ENCODE measurements at regions not wholly inside any gene's neighbourhood (a gene's known extent, or its start where the extent isn't known, plus 50 kb on each side); places are given as distances from the start of the nearest gene placed in this dataset.

DNA sequence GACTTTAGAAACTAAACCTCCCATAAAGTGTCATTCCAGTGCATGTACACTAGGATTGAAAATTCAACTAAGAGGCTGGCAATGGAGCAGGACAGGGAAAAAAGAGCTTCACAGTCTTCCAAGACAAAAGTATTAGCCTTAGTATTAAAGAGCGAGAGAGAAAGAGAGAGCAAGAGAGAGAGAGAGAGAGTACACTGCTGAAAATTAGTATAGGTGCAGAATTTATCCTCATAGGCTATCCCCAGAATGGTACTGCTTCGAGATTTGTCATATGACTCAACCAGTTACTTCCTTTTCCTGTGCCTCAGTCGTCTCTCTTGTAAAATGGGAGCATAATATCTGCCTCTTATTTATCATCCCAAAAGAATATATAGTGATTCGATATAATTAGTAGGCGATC is 543.2 kb upstream of the JARID2 start:
- peaks cover 34% of the 10 kb centered on the region for H3K4me1 ChIP-seq (ENCODE audit: insufficient read depth, low read length)
- H3K27me3 ChIP-seq (ENCODE audit: insufficient read depth, low read length): no peaks in the 10 kb centered on the region
- peak overlapping the region; percentile 100 for H3K27ac ChIP-seq (ENCODE audit: low read depth, low read length)
- TF ChIP-seq, protein P1, sequence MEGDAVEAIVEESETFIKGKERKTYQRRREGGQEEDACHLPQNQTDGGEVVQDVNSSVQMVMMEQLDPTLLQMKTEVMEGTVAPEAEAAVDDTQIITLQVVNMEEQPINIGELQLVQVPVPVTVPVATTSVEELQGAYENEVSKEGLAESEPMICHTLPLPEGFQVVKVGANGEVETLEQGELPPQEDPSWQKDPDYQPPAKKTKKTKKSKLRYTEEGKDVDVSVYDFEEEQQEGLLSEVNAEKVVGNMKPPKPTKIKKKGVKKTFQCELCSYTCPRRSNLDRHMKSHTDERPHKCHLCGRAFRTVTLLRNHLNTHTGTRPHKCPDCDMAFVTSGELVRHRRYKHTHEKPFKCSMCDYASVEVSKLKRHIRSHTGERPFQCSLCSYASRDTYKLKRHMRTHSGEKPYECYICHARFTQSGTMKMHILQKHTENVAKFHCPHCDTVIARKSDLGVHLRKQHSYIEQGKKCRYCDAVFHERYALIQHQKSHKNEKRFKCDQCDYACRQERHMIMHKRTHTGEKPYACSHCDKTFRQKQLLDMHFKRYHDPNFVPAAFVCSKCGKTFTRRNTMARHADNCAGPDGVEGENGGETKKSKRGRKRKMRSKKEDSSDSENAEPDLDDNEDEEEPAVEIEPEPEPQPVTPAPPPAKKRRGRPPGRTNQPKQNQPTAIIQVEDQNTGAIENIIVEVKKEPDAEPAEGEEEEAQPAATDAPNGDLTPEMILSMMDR (IDR thresholded peaks at IDR 0.05; ENCODE audit: extremely low read depth, low read depth, low read length): no peak
- no peak overlapping the region for H3K4me2 ChIP-seq (ENCODE audit: insufficient read depth, low read length)
- no peaks in the 10 kb centered on the region for H3K9me3 ChIP-seq (ENCODE audit: low read depth, low read length)
- H2AFZ ChIP-seq (ENCODE audit: low read length): no peak overlapping the region
- H4K20me1 ChIP-seq (ENCODE audit: insufficient read depth, low read length): no peaks in the 10 kb centered on the region
- no peaks in the 10 kb centered on the region for H3K79me2 ChIP-seq (ENCODE audit: insufficient read depth, low read length)
- no peaks in the 10 kb centered on the region for H3K36me3 ChIP-seq (ENCODE audit: insufficient read depth, low read length)
- no peak for DNase-seq (ENCODE audit: insufficient read length, low spot score, missing footprints)
- H3K4me3 ChIP-seq (ENCODE audit: insufficient read depth, low read length): no peak overlapping the region

DNA sequence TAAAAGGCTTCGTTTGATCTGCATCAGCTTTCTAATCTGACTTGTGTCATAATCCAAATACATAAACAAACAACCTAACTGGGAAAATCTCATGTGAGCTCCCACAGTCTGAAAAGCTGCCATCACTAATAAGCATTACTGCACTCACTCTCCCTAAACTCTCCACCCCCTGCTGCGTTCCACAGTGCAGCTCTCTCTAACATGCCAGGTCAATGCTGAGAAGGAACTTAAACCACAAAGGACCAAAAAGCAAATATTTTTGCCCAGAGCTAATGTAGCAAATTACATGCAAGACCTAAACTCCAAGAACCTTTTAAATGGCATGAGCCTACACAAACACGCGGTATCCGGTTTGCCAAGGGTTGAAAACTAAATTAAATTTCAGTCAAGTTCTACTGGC is 542.3 kb upstream of the JARID2 start:
- no peaks in the 10 kb centered on the region for H3K27me3 ChIP-seq (ENCODE audit: insufficient read depth, low read length)
- peaks cover 34% of the 10 kb centered on the region for H3K4me1 ChIP-seq (ENCODE audit: insufficient read depth, low read length)
- H3K9me3 ChIP-seq (ENCODE audit: low read depth, low read length): no peaks in the 10 kb centered on the region
- no peaks in the 10 kb centered on the region for H3K36me3 ChIP-seq (ENCODE audit: insufficient read depth, low read length)
- H4K20me1 ChIP-seq (ENCODE audit: insufficient read depth, low read length): no peaks in the 10 kb centered on the region
- TF ChIP-seq, protein P1 (IDR thresholded peaks at IDR 0.05; ENCODE audit: extremely low read depth, low read depth, low read length): no peak
- H3K4me2 ChIP-seq (ENCODE audit: insufficient read depth, low read length): peak overlapping the region; percentile 23
- H3K27ac ChIP-seq (ENCODE audit: low read depth, low read length): peak overlapping the region; percentile 100
- no peak overlapping the region for H3K4me3 ChIP-seq (ENCODE audit: insufficient read depth, low read length)
- peak; percentile 71 for DNase-seq (ENCODE audit: insufficient read length, low spot score, missing footprints)
- no peaks in the 10 kb centered on the region for H3K79me2 ChIP-seq (ENCODE audit: insufficient read depth, low read length)
- peak overlapping the region; percentile 26 for H2AFZ ChIP-seq (ENCODE audit: low read length)

DNA sequence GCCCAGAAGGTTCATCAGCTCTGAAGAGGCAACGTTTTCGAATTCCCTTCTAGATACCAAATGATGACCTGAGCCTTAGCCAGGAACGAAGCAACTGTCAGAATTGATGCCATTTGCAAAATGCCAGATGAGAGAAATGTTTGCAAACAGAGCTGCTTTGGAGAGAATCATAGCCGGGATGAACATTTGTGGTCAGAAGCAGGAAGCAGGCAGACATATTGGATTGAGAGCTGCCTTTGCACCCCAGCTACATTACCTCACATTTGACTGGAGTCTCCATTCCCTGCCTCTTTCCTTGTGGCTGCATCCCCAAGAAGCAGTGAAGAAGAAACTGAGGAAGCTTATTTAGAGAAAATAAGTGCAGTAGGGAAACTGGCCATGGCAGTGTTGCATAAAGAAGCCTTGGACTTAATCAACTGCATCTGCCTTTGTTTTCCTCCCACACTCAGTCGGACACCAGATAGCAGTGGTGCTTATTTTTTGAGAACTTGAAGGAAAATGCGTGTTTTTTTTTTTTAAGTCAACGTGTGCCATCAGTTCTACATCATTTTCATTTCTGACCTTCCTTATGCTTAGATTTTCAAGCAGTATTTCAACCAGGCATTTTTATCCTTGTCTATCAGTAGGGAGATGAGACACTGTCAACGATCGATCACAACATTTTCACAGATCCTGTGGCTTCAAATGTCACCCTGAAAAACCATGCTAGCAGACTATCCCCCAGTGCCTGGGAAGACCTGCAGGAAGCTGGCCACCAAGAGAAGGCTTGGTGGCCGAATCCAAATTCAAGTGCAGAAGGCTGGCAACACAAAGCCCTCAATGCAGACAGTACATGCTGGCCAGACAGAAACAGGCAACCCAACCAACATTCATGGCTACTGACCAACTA is 541.2 kb upstream of the JARID2 start:
- Histone ChIP-seq H4K20me1 (ENCODE audit: insufficient read depth, low read length) (no peaks in the 10 kb centered on the region), H2AFZ (ENCODE audit: low read length) (peak overlapping the region; percentile 26), H3K27me3 (ENCODE audit: insufficient read depth, low read length) (no peaks in the 10 kb centered on the region)

More for the DNA sequence above, 541.2 kb upstream of the JARID2 start:
- no peak overlapping the region for H3K4me3 ChIP-seq (ENCODE audit: insufficient read depth, low read length)
- H3K4me1 ChIP-seq (ENCODE audit: insufficient read depth, low read length): peaks cover 34% of the 10 kb centered on the region
- no peaks in the 10 kb centered on the region for H3K36me3 ChIP-seq (ENCODE audit: insufficient read depth, low read length)
- TF ChIP-seq, protein P1 (IDR thresholded peaks at IDR 0.05; ENCODE audit: extremely low read depth, low read depth, low read length): no peak
- H3K4me2 ChIP-seq (ENCODE audit: insufficient read depth, low read length): no peak overlapping the region
- peak overlapping the region; percentile 100 for H3K27ac ChIP-seq (ENCODE audit: low read depth, low read length)
- no peaks in the 10 kb centered on the region for H3K79me2 ChIP-seq (ENCODE audit: insufficient read depth, low read length)
- no peaks in the 10 kb centered on the region for H3K9me3 ChIP-seq (ENCODE audit: low read depth, low read length)
- DNase-seq (ENCODE audit: insufficient read length, low spot score, missing footprints): no peak
